ENCODE measurements at regions not wholly inside any gene's neighbourhood (a gene's known extent, or its start where the extent isn't known, plus 50 kb on each side); places are given as distances from the start of the nearest gene placed in this dataset.
A peak's percentile ranks its signal among the peaks of the same experiment; 100 is the strongest.

- DNase-seq (ENCODE audit: low read depth): no peak
These were observed 778.9 kb downstream of the CCDC85A start for GRCh38 chr2:56962673-56963072.

GRCh38 chr2:56969513-56969912 lies 785.7 kb downstream of the CCDC85A start:
- DNase-seq (ENCODE audit: low read depth): no peak

GRCh38 chr2:56971383-56971974 lies 787.7 kb downstream of the CCDC85A start:
- DNase-seq (ENCODE audit: low read depth): no peak

- DNase-seq (ENCODE audit: low read depth): peak; percentile 35
These were observed 797.8 kb downstream of the CCDC85A start for GRCh38 chr2:56981554-56981953.

- no peak for DNase-seq (ENCODE audit: low read depth)
These were observed 801.8 kb downstream of the CCDC85A start for GRCh38 chr2:56985609-56986008.

GRCh38 chr2:57022496-57022895 lies 838.7 kb downstream of the CCDC85A start:
- no peak for DNase-seq (ENCODE audit: low read depth)

- DNase-seq (ENCODE audit: low read depth): no peak
These were observed 861.3 kb downstream of the CCDC85A start for GRCh38 chr2:57044931-57045635.

GRCh38 chr2:57049273-57049672 lies 865.5 kb downstream of the CCDC85A start:
- no peak for DNase-seq (ENCODE audit: low read depth)

- DNase-seq (ENCODE audit: low read depth): no peak
These were observed 866.2 kb downstream of the CCDC85A start for GRCh38 chr2:57050007-57050406.

GRCh38 chr2:57066301-57066700 lies 882.5 kb downstream of the CCDC85A start:
- peak; percentile 29 for DNase-seq (ENCODE audit: low read depth)

- DNase-seq (ENCODE audit: low read depth): peak; percentile 41
These were observed 891.4 kb downstream of the CCDC85A start for GRCh38 chr2:57075226-57075625.

GRCh38 chr2:57080035-57080434 lies 896.2 kb downstream of the CCDC85A start:
- DNase-seq (ENCODE audit: low read depth): peak; percentile 70

- DNase-seq (ENCODE audit: low read depth): no peak
These were observed 901.0 kb downstream of the CCDC85A start for GRCh38 chr2:57084697-57085281.

- DNase-seq (ENCODE audit: low read depth): no peak
These were observed 909.2 kb downstream of the CCDC85A start for GRCh38 chr2:57093020-57093419.

GRCh38 chr2:57097855-57098254 lies 914.1 kb downstream of the CCDC85A start:
- no peak for DNase-seq (ENCODE audit: low read depth)

GRCh38 chr2:57100436-57100835 lies 916.6 kb downstream of the CCDC85A start:
- DNase-seq (ENCODE audit: low read depth): no peak

GRCh38 chr2:57105694-57106093 lies 921.9 kb downstream of the CCDC85A start:
- no peak for DNase-seq (ENCODE audit: low read depth)

- DNase-seq (ENCODE audit: low read depth): no peak
These were observed 923.6 kb downstream of the CCDC85A start for GRCh38 chr2:57107353-57107752.

GRCh38 chr2:57111531-57111930 lies 927.7 kb downstream of the CCDC85A start:
- DNase-seq (ENCODE audit: low read depth): no peak

- DNase-seq (ENCODE audit: low read depth): no peak
These were observed 927.5 kb upstream of the VRK2 start for GRCh38 chr2:57119141-57119540.

GRCh38 chr2:57126410-57126809 lies 920.2 kb upstream of the VRK2 start:
- DNase-seq (ENCODE audit: low read depth): no peak

GRCh38 chr2:57139179-57139578 lies 907.4 kb upstream of the VRK2 start:
- no peak for DNase-seq (ENCODE audit: low read depth)

GRCh38 chr2:57141269-57141668 lies 905.3 kb upstream of the VRK2 start:
- peak; percentile 9 for DNase-seq (ENCODE audit: low read depth)
